HEK293T (cell line): ENCODE measurements at regions not wholly inside any gene's neighbourhood (a gene's known extent, or its start where the extent isn't known, plus 50 kb on each side); places are given as distances from the start of the nearest gene placed in this dataset.

Source experiments
- BHLHE40 ChIP-seq: fragments of 450-650 bp; IDR thresholded peaks from 2 replicates; pipeline ENCODE4 v1.6.1; 2016; ENCODE audit warnings: mild to moderate bottlenecking, moderate library complexity, borderline replicate concordance
- CTBP1 ChIP-seq: fragments of 450-650 bp; IDR thresholded peaks from 2 replicates; pipeline ENCODE4 v1.6.1; 2016; ENCODE audit warnings: borderline replicate concordance
- ELF4 ChIP-seq: fragments of 450-650 bp; IDR thresholded peaks from 2 replicates; pipeline ENCODE4 v1.6.1; 2017; ENCODE audit warnings: antibody characterized with exemption
- FOXA1 ChIP-seq: fragments of 450-650 bp; IDR thresholded peaks from 2 replicates; pipeline ENCODE4 v1.6.1; 2016; ENCODE audit warnings: mild to moderate bottlenecking
- FOXK2 ChIP-seq: fragments of 450-650 bp; IDR thresholded peaks from 2 replicates; pipeline ENCODE4 v1.6.1; 2016; ENCODE audit warnings: mild to moderate bottlenecking
- FOXM1 ChIP-seq: fragments of 450-650 bp; IDR thresholded peaks from 2 replicates; pipeline ENCODE4 v1.6.1; 2017; ENCODE audit warnings: mild to moderate bottlenecking, borderline replicate concordance
- HDGF ChIP-seq: fragments of 450-650 bp; IDR thresholded peaks from 2 replicates; pipeline ENCODE4 v1.6.1; 2017; ENCODE audit warnings: antibody characterized with exemption, borderline replicate concordance
- LEF1 ChIP-seq: fragments of 450-650 bp; IDR thresholded peaks from 2 replicates; pipeline ENCODE4 v1.6.1; 2017; ENCODE audit warnings: mild to moderate bottlenecking, borderline replicate concordance
- NFRKB ChIP-seq: fragments of 450-650 bp; IDR thresholded peaks from 2 replicates; pipeline ENCODE4 v1.6.1; 2016; ENCODE audit warnings: mild to moderate bottlenecking, moderate library complexity
- SP1 ChIP-seq: fragments of 450-650 bp; IDR thresholded peaks from 2 replicates; pipeline ENCODE4 v1.6.1; 2017
- SUZ12 ChIP-seq: fragments of 450-650 bp; IDR thresholded peaks from 2 replicates; pipeline ENCODE4 v1.6.1; 2016; ENCODE audit warnings: mild to moderate bottlenecking
- TARDBP ChIP-seq: fragments of 450-650 bp; IDR thresholded peaks from 2 replicates; pipeline ENCODE4 v1.6.1; 2016
- ZNF384 ChIP-seq: fragments of 450-650 bp; IDR thresholded peaks from 2 replicates; pipeline ENCODE4 v1.6.1; 2016
- TF ChIP-seq, protein P1 (sequence below): fragments of 450-650 bp; IDR thresholded peaks from 2 replicates; pipeline ENCODE4 v1.6.1; 2016

DNA sequence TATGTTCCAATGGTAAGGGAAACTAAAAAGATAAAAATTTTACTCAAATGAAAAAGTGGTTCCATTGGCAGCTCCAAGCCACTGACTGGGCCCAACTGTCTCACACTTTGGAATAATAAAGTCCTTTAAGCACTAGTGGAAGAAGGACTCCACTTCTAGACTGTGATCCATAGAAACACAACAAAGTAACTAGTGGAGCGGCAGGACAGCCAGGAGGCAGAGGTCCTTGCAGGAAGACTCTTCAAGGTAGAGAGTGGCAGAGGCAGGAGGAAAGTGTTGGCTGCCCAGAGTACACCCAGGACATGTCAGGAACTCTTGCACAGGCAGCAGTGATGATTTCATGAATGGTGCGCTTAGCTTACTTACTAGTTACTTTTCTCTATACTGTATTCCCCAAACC, 65.0 kb upstream of the CCN6 start:
- TF ChIP-seq FOXM1 (no peak), SUZ12 (no peak), FOXA1 (no peak), HDGF (no peak), SP1 (no peak), FOXK2 (no peak), BHLHE40 (no peak), NFRKB (no peak), LEF1 (no peak), CTBP1 (no peak), ZNF384 (no peak), TARDBP (no peak), ELF4 (no peak)
- TF ChIP-seq, protein P1, sequence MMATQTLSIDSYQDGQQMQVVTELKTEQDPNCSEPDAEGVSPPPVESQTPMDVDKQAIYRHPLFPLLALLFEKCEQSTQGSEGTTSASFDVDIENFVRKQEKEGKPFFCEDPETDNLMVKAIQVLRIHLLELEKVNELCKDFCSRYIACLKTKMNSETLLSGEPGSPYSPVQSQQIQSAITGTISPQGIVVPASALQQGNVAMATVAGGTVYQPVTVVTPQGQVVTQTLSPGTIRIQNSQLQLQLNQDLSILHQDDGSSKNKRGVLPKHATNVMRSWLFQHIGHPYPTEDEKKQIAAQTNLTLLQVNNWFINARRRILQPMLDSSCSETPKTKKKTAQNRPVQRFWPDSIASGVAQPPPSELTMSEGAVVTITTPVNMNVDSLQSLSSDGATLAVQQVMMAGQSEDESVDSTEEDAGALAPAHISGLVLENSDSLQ = no peak
